ENCODE measurements at regions not wholly inside any gene's neighbourhood (a gene's known extent, or its start where the extent isn't known, plus 50 kb on each side); places are given as distances from the start of the nearest gene placed in this dataset.

DNA sequence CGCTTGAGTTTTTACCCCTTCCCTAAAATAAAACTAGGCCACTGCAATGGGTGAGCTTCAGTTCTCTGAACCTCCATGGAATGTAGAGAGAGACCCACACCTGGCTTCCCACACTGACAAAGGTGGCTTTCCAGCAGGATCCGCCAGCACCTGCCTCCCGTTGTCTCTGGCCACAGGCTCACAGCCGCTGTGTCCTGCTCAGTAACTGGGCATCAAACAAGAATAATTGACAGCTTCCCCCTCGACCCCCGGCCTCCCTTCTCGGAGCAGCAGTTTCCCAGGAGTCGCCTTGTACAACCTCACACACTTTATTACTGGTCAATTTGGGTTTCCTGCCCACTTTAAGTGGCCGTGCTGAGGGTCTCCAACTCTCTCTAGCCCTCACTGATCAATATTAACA, 586.1 kb upstream of the PSMD7 start:
- peak overlapping the region; percentile 31; the same call in 1 of the 2 replicates for H2AFZ ChIP-seq (ENCODE audit: low read length)
- 93% methylated on average over 9 of the region's 9 CpGs; no CpG with 5 or more reads in 1 of the 2 experiments for WGBS, 2 experiments (ENCODE audit: extremely low coverage in 1 of 2, insufficient coverage in 1 of 2, insufficient read length in 1 of 2, insufficient replicate concordance in 2 of 2, low coverage in 1 of 2, low lambda C conversion rate in 2 of 2, missing lambda C conversion rate in 1 of 2)
- CTCF ChIA-PET (ENCODE audit: partially characterized antibody): no interaction called here
- no peak for TF ChIP-seq RXRA (IDR thresholded peaks at IDR 0.05; ENCODE audit: insufficient read depth, low read depth, low read length)
- TF ChIP-seq BACH1 (IDR thresholded peaks at IDR 0.05; ENCODE audit: low read length): no peak
- TF ChIP-seq, protein P1, sequence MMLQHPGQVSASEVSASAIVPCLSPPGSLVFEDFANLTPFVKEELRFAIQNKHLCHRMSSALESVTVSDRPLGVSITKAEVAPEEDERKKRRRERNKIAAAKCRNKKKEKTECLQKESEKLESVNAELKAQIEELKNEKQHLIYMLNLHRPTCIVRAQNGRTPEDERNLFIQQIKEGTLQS (IDR thresholded peaks at IDR 0.05; ENCODE audit: insufficient read depth, low read depth, low read length): no peak
- no peak for TF ChIP-seq CREB1 (IDR thresholded peaks at IDR 0.05)
- TF ChIP-seq SIRT6 (IDR thresholded peaks at IDR 0.05; ENCODE audit: low read length): no peak
- TF ChIP-seq ASH2L (IDR thresholded peaks at IDR 0.05; ENCODE audit: low read length): no peak
- no peak for TF ChIP-seq SP2 (IDR thresholded peaks at IDR 0.05; ENCODE audit: low read length)
- no peak for TF ChIP-seq HDAC2 (IDR thresholded peaks at IDR 0.05; ENCODE audit: borderline replicate concordance in 1 of 2, low read depth in 2 of 2, low read length in 2 of 2)
- TF ChIP-seq YY1 (IDR thresholded peaks at IDR 0.05; ENCODE audit: low read depth, low read length): no peak

More for the DNA sequence above, 586.1 kb upstream of the PSMD7 start:
- DNase-seq (ENCODE audit: low read depth in 1 of 2, low spot score in 2 of 2) (no peak), FAIRE-seq (no peak)
- Histone ChIP-seq H3K27ac (ENCODE audit: low read depth, low read length) (no peak overlapping the region), H4K20me1 (replicated peaks in 1 of 2; ENCODE audit: control insufficient read depth in 1 of 2, insufficient read depth in 2 of 2, low read length in 2 of 2) (no peaks in the 10 kb centered on the region), H2AK5ac (ENCODE audit: low read depth, low read length) (no peak overlapping the region), H4K8ac (ENCODE audit: extremely low read depth, insufficient read depth, low read length) (no peak overlapping the region), H3K79me2 (ENCODE audit: control insufficient read depth in 1 of 2, insufficient read depth in 2 of 2, low read length in 2 of 2) (no peaks in the 10 kb centered on the region), H4K91ac (replicated peaks; ENCODE audit: insufficient read length, low read length) (no peak overlapping the region), H4K5ac (ENCODE audit: insufficient read length, low read depth, low read length) (no peak overlapping the region), H3K9ac (replicated peaks in 1 of 4; ENCODE audit: extremely low read depth in 1 of 4, low read depth in 3 of 4, low read length in 3 of 4) (no peak overlapping the region), H3K56ac (replicated peaks; ENCODE audit: insufficient read length, low read depth, low read length) (no peak overlapping the region), H2BK20ac (ENCODE audit: low read length) (peak overlapping the region; percentile 34; the same call in 1 of the 2 replicates), H3K23ac (ENCODE audit: insufficient read length) (no peak overlapping the region), H3K27me3 (replicated peaks in 1 of 4; ENCODE audit: control insufficient read depth in 3 of 4, extremely low read depth in 1 of 4, insufficient read depth in 3 of 4, low read length in 3 of 4) (no peaks in the 10 kb centered on the region), H3K4me1 (replicated peaks in 1 of 4; ENCODE audit: control insufficient read depth in 3 of 4, insufficient read depth in 4 of 4, low read length in 3 of 4) (peaks cover 0 to 8% (median 1%) of the 10 kb centered on the region in 4 experiments; a peak in 2 of 7 replicates), H3K4ac (replicated peaks; ENCODE audit: insufficient read length, low read depth, low read length) (no peak overlapping the region), H3K4me3 (ENCODE audit: extremely low read depth in 1 of 4, insufficient read depth in 2 of 4, low read depth in 3 of 4, low read length in 4 of 4) (no peak overlapping the region), H3K23me2 (ENCODE audit: low read depth, low read length) (no peaks in the 10 kb centered on the region; the same call in 1 of the 2 replicates), H3K9me3 (ENCODE audit: insufficient read depth in 2 of 2, low read depth in 1 of 2, low read length in 1 of 2) (no peaks in the 10 kb centered on the region), H3K14ac (ENCODE audit: insufficient read length) (no peak overlapping the region), H3K36me3 (ENCODE audit: control insufficient read depth in 2 of 4, insufficient read depth in 4 of 4, low read length in 3 of 4) (no peaks in the 10 kb centered on the region), H2BK15ac (ENCODE audit: low read length) (no peak overlapping the region), H3K4me2 (ENCODE audit: insufficient read depth in 1 of 2, low read depth in 2 of 2, low read length in 2 of 2) (no peak overlapping the region), H2BK5ac (ENCODE audit: low read depth, low read length) (no peak overlapping the region), H2BK120ac (replicated peaks; ENCODE audit: low read depth, low read length) (no peak overlapping the region), H3K18ac (ENCODE audit: extremely low read depth, low read length) (no peak overlapping the region), H2BK12ac (ENCODE audit: low read depth, low read length) (no peak overlapping the region), H3K79me1 (ENCODE audit: low read depth, low read length) (no peaks in the 10 kb centered on the region)
- POLR2A ChIA-PET (ENCODE audit: partially characterized antibody): no interaction called here

All from H1 (cell line).